ENCODE measurements at regions not wholly inside any gene's neighbourhood (a gene's known extent, or its start where the extent isn't known, plus 50 kb on each side); places are given as distances from the start of the nearest gene placed in this dataset.

GRCh38 chrX:20373063-20373462, 106.4 kb upstream of the RPS6KA3 start:
- H3K4me3 ChIP-seq (ENCODE audit: low read length), result no peak overlapping the region
- H3K79me2 ChIP-seq (ENCODE audit: low read length), result no peaks in the 10 kb centered on the region
- H2AFZ ChIP-seq (ENCODE audit: low read depth, low read length), result no peak overlapping the region
- no peaks in the 10 kb centered on the region for H3K36me3 ChIP-seq (replicated peaks; ENCODE audit: low read depth, low read length)
- no peak overlapping the region for H3K27ac ChIP-seq (ENCODE audit: low read length)
- H3K27me3 ChIP-seq (ENCODE audit: low read depth, low read length), result no peaks in the 10 kb centered on the region
- no peaks in the 10 kb centered on the region for H3K9me3 ChIP-seq (ENCODE audit: insufficient read depth, low read length)
- TF ChIP-seq EZH2phosphoT487 (IDR thresholded peaks at IDR 0.05; ENCODE audit: low read depth), result no peak
- TF ChIP-seq CTCF (IDR thresholded peaks at IDR 0.05; ENCODE audit: low read depth, low read length), result no peak
- H3K4me1 ChIP-seq (ENCODE audit: low read length), result peaks cover 17% of the 10 kb centered on the region
- H3K9ac ChIP-seq (ENCODE audit: low read length), result no peak overlapping the region
- H3K4me2 ChIP-seq (ENCODE audit: low read length), result no peak overlapping the region
- H4K20me1 ChIP-seq (ENCODE audit: insufficient read depth, low read length), result no peaks in the 10 kb centered on the region

- no peak for TF ChIP-seq EZH2phosphoT487 (IDR thresholded peaks at IDR 0.05; ENCODE audit: low read depth)
- TF ChIP-seq CTCF (IDR thresholded peaks at IDR 0.05; ENCODE audit: low read depth, low read length), result no peak
- Histone ChIP-seq H3K27ac (ENCODE audit: low read length) (no peak overlapping the region), H3K9ac (ENCODE audit: low read length) (no peak overlapping the region), H3K9me3 (ENCODE audit: insufficient read depth, low read length) (no peaks in the 10 kb centered on the region), H4K20me1 (ENCODE audit: insufficient read depth, low read length) (no peaks in the 10 kb centered on the region), H3K36me3 (replicated peaks; ENCODE audit: low read depth, low read length) (no peaks in the 10 kb centered on the region), H3K4me1 (ENCODE audit: low read length) (peaks cover 17% of the 10 kb centered on the region), H2AFZ (ENCODE audit: low read depth, low read length) (no peak overlapping the region), H3K4me2 (ENCODE audit: low read length) (no peak overlapping the region), H3K79me2 (ENCODE audit: low read length) (no peaks in the 10 kb centered on the region), H3K4me3 (ENCODE audit: low read length) (no peak overlapping the region), H3K27me3 (ENCODE audit: low read depth, low read length) (no peaks in the 10 kb centered on the region)
Observed at GRCh38 chrX:20372533-20372932, 105.8 kb upstream of the RPS6KA3 start.

DNA sequence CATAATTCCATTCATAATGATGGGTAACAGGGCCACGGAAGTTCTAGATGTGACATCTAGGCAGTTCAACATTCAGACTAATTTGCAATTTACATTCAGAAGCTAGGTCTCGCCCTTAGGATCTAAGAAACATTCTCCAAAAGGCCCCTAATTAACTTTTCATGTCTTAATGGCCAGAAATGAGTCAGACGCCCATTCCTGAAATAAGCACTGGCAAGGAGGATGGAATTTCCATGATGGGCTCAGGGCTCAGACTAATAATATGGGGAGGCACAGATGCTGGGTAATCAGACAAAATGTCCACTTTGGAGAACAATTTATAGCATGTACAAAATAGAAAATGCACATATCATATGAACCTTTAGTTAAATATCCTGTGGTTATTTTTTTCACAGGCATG, 102.8 kb upstream of the RPS6KA3 start:
- H3K9me3 ChIP-seq (ENCODE audit: insufficient read depth, low read length), result no peaks in the 10 kb centered on the region
- no peak overlapping the region for H3K4me2 ChIP-seq (ENCODE audit: low read length)
- H3K27ac ChIP-seq (ENCODE audit: low read length), result no peak overlapping the region
- H3K36me3 ChIP-seq (replicated peaks; ENCODE audit: low read depth, low read length), result no peaks in the 10 kb centered on the region
- H3K4me3 ChIP-seq (ENCODE audit: low read length), result no peak overlapping the region
- no peaks in the 10 kb centered on the region; the same call in 1 of the 2 replicates for H3K4me1 ChIP-seq (ENCODE audit: low read length)
- no peak overlapping the region for H2AFZ ChIP-seq (ENCODE audit: low read depth, low read length)
- TF ChIP-seq EZH2phosphoT487 (IDR thresholded peaks at IDR 0.05; ENCODE audit: low read depth), result no peak
- TF ChIP-seq CTCF (IDR thresholded peaks at IDR 0.05; ENCODE audit: low read depth, low read length), result no peak
- no peak overlapping the region for H3K9ac ChIP-seq (ENCODE audit: low read length)
- no peaks in the 10 kb centered on the region for H3K79me2 ChIP-seq (ENCODE audit: low read length)
- no peaks in the 10 kb centered on the region for H4K20me1 ChIP-seq (ENCODE audit: insufficient read depth, low read length)
- H3K27me3 ChIP-seq (ENCODE audit: low read depth, low read length), result no peaks in the 10 kb centered on the region

- Histone ChIP-seq H4K20me1 (ENCODE audit: insufficient read depth, low read length) (no peaks in the 10 kb centered on the region), H3K36me3 (replicated peaks; ENCODE audit: low read depth, low read length) (no peaks in the 10 kb centered on the region), H3K9ac (ENCODE audit: low read length) (no peak overlapping the region), H3K27me3 (ENCODE audit: low read depth, low read length) (0 out of 2 replicates have a peak, but pooled peaks cover 3% of the 10 kb centered on the region), H3K9me3 (ENCODE audit: insufficient read depth, low read length) (no peaks in the 10 kb centered on the region), H2AFZ (ENCODE audit: low read depth, low read length) (no peak overlapping the region), H3K4me1 (ENCODE audit: low read length) (no peaks in the 10 kb centered on the region), H3K4me3 (ENCODE audit: low read length) (no peak overlapping the region), H3K4me2 (ENCODE audit: low read length) (no peak overlapping the region), H3K79me2 (ENCODE audit: low read length) (no peaks in the 10 kb centered on the region), H3K27ac (ENCODE audit: low read length) (no peak overlapping the region)
- TF ChIP-seq CTCF (IDR thresholded peaks at IDR 0.05; ENCODE audit: low read depth, low read length), result no peak
- TF ChIP-seq EZH2phosphoT487 (IDR thresholded peaks at IDR 0.05; ENCODE audit: low read depth), result no peak
Observed at GRCh38 chrX:20364238-20364637, 97.5 kb upstream of the RPS6KA3 start.
